ENCODE measurements at regions not wholly inside any gene's neighbourhood (a gene's known extent, or its start where the extent isn't known, plus 50 kb on each side); places are given as distances from the start of the nearest gene placed in this dataset.
A peak's percentile ranks its signal among the peaks of the same experiment; 100 is the strongest.

DNA sequence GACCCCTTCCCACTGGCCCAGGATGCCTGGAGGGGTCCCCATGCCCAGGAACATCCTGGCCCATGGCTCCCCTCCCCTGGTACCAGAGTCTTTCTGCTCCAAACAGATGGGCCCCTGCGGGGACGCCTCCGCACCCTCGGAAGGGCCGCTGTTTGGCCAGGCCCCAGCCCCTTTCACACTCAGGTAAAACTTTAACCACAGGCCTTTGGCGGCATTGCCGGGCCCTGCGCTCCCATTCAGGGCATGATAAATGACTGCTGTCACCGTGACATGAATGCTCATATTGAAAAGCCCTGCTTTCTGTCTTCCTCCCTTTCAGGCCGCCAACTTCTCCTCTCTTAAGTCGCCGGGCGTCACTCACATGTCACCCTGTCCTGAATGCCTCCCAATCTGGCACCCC, 141.5 kb upstream of the TOP1 start (continued):
- TF ChIP-seq MAZ (IDR thresholded peaks at IDR 0.05; ENCODE audit: borderline replicate concordance, low read depth, low read length), result no peak
- no peak for TF ChIP-seq MAZ (CRISPR knock-in tag; IDR thresholded peaks at IDR 0.05; ENCODE audit: low read depth)
- TF ChIP-seq, protein P1, sequence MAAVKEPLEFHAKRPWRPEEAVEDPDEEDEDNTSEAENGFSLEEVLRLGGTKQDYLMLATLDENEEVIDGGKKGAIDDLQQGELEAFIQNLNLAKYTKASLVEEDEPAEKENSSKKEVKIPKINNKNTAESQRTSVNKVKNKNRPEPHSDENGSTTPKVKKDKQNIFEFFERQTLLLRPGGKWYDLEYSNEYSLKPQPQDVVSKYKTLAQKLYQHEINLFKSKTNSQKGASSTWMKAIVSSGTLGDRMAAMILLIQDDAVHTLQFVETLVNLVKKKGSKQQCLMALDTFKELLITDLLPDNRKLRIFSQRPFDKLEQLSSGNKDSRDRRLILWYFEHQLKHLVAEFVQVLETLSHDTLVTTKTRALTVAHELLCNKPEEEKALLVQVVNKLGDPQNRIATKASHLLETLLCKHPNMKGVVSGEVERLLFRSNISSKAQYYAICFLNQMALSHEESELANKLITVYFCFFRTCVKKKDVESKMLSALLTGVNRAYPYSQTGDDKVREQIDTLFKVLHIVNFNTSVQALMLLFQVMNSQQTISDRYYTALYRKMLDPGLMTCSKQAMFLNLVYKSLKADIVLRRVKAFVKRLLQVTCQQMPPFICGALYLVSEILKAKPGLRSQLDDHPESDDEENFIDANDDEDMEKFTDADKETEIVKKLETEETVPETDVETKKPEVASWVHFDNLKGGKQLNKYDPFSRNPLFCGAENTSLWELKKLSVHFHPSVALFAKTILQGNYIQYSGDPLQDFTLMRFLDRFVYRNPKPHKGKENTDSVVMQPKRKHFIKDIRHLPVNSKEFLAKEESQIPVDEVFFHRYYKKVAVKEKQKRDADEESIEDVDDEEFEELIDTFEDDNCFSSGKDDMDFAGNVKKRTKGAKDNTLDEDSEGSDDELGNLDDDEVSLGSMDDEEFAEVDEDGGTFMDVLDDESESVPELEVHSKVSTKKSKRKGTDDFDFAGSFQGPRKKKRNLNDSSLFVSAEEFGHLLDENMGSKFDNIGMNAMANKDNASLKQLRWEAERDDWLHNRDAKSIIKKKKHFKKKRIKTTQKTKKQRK (IDR thresholded peaks at IDR 0.05; ENCODE audit: low read length), result no peak
- TF ChIP-seq TAF1 (CRISPR knock-in tag; IDR thresholded peaks at IDR 0.05), result no peak
- no peak for TF ChIP-seq STAT6 (CRISPR knock-in tag; IDR thresholded peaks at IDR 0.05; ENCODE audit: borderline replicate concordance)
- 0 out of 2 replicates have a peak, but pooled peaks have one; percentile 56 for TF ChIP-seq EZH2 (conservative IDR thresholded peaks at IDR 0.05; ENCODE audit: low read depth, low read length)
- TF ChIP-seq, protein P2, sequence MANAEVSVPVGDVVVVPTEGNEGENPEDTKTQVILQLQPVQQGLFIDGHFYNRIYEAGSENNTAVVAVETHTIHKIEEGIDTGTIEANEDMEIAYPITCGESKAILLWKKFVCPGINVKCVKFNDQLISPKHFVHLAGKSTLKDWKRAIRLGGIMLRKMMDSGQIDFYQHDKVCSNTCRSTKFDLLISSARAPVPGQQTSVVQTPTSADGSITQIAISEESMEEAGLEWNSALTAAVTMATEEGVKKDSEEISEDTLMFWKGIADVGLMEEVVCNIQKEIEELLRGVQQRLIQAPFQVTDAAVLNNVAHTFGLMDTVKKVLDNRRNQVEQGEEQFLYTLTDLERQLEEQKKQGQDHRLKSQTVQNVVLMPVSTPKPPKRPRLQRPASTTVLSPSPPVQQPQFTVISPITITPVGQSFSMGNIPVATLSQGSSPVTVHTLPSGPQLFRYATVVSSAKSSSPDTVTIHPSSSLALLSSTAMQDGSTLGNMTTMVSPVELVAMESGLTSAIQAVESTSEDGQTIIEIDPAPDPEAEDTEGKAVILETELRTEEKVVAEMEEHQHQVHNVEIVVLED (CRISPR knock-in tag; IDR thresholded peaks at IDR 0.05; ENCODE audit: borderline replicate concordance), result no peak
- TF ChIP-seq ARNTL (CRISPR knock-in tag; IDR thresholded peaks at IDR 0.05), result no peak
- TF ChIP-seq MNT (IDR thresholded peaks at IDR 0.05), result no peak
- no peak for TF ChIP-seq RAD21 (CRISPR knock-in tag; IDR thresholded peaks at IDR 0.05)
- TF ChIP-seq ZNF205 (CRISPR knock-in tag; IDR thresholded peaks at IDR 0.05), result no peak
- peak; percentile 100 for TF ChIP-seq HOXA5 (CRISPR knock-in tag; IDR thresholded peaks at IDR 0.05)
- no peak for TF ChIP-seq ZFP36L2 (CRISPR knock-in tag; IDR thresholded peaks at IDR 0.05)
- no peak for TF ChIP-seq ZNF768 (CRISPR knock-in tag; IDR thresholded peaks at IDR 0.05)
- TF ChIP-seq NCOA2 (CRISPR knock-in tag; IDR thresholded peaks at IDR 0.05), result no peak
- no peak for TF ChIP-seq NONO (IDR thresholded peaks at IDR 0.05)
- TF ChIP-seq NONO (CRISPR knock-in tag; conservative IDR thresholded peaks at IDR 0.05), result peak; percentile 48; the same call in 1 of the 2 replicates
- TF ChIP-seq, protein P3, sequence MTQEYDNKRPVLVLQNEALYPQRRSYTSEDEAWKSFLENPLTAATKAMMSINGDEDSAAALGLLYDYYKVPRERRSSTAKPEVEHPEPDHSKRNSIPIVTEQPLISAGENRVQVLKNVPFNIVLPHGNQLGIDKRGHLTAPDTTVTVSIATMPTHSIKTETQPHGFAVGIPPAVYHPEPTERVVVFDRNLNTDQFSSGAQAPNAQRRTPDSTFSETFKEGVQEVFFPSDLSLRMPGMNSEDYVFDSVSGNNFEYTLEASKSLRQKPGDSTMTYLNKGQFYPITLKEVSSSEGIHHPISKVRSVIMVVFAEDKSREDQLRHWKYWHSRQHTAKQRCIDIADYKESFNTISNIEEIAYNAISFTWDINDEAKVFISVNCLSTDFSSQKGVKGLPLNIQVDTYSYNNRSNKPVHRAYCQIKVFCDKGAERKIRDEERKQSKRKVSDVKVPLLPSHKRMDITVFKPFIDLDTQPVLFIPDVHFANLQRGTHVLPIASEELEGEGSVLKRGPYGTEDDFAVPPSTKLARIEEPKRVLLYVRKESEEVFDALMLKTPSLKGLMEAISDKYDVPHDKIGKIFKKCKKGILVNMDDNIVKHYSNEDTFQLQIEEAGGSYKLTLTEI (CRISPR knock-in tag; conservative IDR thresholded peaks at IDR 0.05), result no peak
- no peak; the same call in 1 of the 2 replicates for TF ChIP-seq BCL6 (CRISPR knock-in tag; IDR thresholded peaks at IDR 0.05)
- TF ChIP-seq ZNF354B (CRISPR knock-in tag; IDR thresholded peaks at IDR 0.05), result no peak
- TF ChIP-seq MIXL1 (CRISPR knock-in tag; IDR thresholded peaks at IDR 0.05), result no peak
- no peak for TF ChIP-seq ZNF772 (CRISPR knock-in tag; IDR thresholded peaks at IDR 0.05)
- no peak for TF ChIP-seq FOXA3 (CRISPR knock-in tag; IDR thresholded peaks at IDR 0.05)
